ENCODE measurements at regions not wholly inside any gene's neighbourhood (a gene's known extent, or its start where the extent isn't known, plus 50 kb on each side); places are given as distances from the start of the nearest gene placed in this dataset.

DNA sequence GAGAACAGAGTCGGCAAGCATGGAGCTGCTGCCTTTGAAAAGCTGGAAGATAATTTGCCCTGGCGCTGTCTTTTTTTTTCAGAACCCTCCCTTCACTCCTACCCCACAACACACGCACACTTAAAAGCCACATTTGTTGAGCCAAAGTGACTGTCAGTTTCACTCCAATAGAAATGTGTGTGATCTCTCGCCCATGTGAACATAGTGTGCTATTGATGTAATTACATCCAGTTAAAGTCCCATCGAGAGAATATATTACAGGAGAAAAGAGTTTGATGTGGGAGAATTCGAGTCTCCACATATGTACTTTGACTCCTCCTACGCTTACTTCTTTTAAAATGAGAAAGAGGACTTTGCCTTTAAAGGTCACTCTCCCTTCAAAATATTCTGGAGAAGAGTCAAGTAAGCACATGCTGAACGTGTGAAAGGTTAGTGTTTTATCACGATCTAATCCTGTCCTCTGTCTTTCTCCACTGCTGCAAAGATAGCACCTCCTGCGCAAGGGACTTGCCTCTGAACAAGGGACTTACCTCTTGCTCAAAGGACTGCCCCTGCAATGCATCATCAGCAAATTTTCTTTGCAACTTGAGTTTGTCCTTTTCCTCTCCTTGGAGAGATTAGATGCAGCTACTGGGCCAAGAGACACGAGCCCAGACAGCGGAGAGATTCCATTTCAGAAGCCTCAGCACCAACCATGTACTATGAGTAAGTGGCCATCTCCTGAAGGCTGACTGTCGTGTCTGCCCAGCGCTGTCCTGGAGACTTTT, 613.9 kb downstream of the PTPRU start:
- Mint-ChIP-seq H3K27me3 (ENCODE audit: unreplicated experiment) (no peaks in the 10 kb centered on the region), H3K27ac (ENCODE audit: unreplicated experiment) (no peak overlapping the region), H3K36me3 (ENCODE audit: low read depth, unreplicated experiment) (no peaks in the 10 kb centered on the region), H3K4me1 (ENCODE audit: unreplicated experiment) (no peaks in the 10 kb centered on the region), H3K9me3 (ENCODE audit: unreplicated experiment) (no peaks in the 10 kb centered on the region), H3K4me3 (ENCODE audit: unreplicated experiment) (no peak overlapping the region)
- DNase-seq (ENCODE audit: low spot score), result no peak
- TF ChIP-seq, protein P1, sequence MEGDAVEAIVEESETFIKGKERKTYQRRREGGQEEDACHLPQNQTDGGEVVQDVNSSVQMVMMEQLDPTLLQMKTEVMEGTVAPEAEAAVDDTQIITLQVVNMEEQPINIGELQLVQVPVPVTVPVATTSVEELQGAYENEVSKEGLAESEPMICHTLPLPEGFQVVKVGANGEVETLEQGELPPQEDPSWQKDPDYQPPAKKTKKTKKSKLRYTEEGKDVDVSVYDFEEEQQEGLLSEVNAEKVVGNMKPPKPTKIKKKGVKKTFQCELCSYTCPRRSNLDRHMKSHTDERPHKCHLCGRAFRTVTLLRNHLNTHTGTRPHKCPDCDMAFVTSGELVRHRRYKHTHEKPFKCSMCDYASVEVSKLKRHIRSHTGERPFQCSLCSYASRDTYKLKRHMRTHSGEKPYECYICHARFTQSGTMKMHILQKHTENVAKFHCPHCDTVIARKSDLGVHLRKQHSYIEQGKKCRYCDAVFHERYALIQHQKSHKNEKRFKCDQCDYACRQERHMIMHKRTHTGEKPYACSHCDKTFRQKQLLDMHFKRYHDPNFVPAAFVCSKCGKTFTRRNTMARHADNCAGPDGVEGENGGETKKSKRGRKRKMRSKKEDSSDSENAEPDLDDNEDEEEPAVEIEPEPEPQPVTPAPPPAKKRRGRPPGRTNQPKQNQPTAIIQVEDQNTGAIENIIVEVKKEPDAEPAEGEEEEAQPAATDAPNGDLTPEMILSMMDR (IDR thresholded peaks at IDR 0.05; ENCODE audit: unreplicated experiment), result no peak

DNA sequence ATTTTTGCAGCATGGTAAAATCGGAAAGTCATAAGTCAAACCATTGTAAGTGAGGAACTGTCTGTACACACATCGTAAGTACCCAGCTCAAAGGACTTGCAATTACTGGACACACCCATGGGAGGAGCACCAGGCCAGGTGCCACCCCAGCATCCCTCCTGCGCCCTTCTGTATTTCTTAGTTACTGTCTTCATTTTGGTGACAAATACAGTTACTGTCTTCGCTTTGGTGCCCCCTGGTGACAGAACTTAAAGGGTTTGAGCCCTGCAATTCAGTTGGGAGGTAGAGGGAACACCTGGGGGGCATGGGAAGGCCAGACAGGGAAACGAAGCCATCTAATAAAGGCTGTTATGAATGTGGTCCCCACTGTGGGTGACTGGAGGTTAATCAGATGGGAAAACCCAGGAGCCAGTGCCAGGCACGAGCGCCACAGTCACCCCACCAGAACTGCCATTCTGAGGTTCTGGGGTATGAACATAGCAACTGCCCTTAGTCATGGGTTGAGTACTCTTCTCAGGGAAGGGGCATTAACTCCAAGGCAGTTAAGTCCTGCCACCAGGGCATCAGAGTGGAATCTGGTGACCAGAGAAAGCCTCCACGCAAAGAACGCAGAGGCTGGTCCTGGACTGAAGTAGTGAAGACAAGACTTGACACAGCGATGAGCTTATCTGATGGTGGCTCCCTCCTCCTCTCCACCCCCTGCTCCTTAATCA, 612.9 kb downstream of the PTPRU start:
- Mint-ChIP-seq H3K4me1 (ENCODE audit: unreplicated experiment) (no peaks in the 10 kb centered on the region), H3K9me3 (ENCODE audit: unreplicated experiment) (no peaks in the 10 kb centered on the region), H3K36me3 (ENCODE audit: low read depth, unreplicated experiment) (no peaks in the 10 kb centered on the region), H3K27me3 (ENCODE audit: unreplicated experiment) (no peaks in the 10 kb centered on the region), H3K27ac (ENCODE audit: unreplicated experiment) (no peak overlapping the region), H3K4me3 (ENCODE audit: unreplicated experiment) (no peak overlapping the region)
- peak; percentile 55 for DNase-seq (ENCODE audit: low spot score)
- TF ChIP-seq, protein P1 (IDR thresholded peaks at IDR 0.05; ENCODE audit: unreplicated experiment), result peak; percentile 65

DNA sequence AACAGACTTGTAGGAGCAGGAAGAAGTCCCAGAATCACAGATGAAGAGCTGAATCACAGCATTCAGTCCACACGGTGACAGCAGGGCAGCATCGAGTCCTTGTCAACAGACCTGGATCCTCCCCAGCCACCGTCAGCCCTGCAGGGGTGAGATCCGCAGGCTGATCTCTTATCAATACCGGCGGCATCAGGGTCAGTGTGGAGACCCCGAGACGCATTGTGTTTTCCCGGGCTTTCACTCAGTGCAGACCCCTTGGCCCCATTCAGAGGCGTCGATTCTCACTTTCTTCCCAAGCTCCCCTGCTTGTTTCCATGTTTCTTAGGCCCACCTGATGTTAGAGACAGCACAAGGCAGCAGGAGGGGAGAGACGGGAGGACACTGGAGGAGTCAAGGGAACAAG, 609.6 kb downstream of the PTPRU start:
- peaks cover 1% of the 10 kb centered on the region for H3K27me3 Mint-ChIP-seq (ENCODE audit: unreplicated experiment)
- TF ChIP-seq, protein P1 (IDR thresholded peaks at IDR 0.05; ENCODE audit: unreplicated experiment), result no peak
- no peaks in the 10 kb centered on the region for H3K4me1 Mint-ChIP-seq (ENCODE audit: unreplicated experiment)
- H3K9me3 Mint-ChIP-seq (ENCODE audit: unreplicated experiment), result no peaks in the 10 kb centered on the region
- H3K4me3 Mint-ChIP-seq (ENCODE audit: unreplicated experiment), result no peak overlapping the region
- H3K27ac Mint-ChIP-seq (ENCODE audit: unreplicated experiment), result no peak overlapping the region
- H3K36me3 Mint-ChIP-seq (ENCODE audit: low read depth, unreplicated experiment), result no peaks in the 10 kb centered on the region
- no peak for DNase-seq (ENCODE audit: low spot score)

DNA sequence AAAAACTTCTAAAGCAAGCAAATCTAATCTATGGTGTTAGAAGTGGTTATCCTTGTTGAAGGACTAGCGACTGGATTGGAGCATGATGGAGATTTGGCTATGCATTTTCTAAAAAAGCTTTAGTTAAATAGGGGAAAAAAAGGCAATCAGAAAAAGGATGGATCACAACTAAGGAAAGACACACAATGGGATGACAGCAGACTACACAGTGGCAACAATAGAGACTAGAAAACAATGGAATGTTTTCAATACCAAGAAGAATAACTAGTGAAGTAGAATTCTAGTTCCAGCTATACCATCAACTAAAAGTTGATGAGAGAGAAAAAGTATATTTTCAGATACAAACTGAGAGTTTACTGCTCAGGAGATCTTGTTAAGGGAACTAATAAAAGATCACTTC, 605.8 kb downstream of the PTPRU start:
- Mint-ChIP-seq H3K27ac (ENCODE audit: unreplicated experiment) (no peak overlapping the region), H3K9me3 (ENCODE audit: unreplicated experiment) (no peaks in the 10 kb centered on the region), H3K27me3 (ENCODE audit: unreplicated experiment) (peaks cover 3% of the 10 kb centered on the region), H3K4me3 (ENCODE audit: unreplicated experiment) (no peak overlapping the region), H3K36me3 (ENCODE audit: low read depth, unreplicated experiment) (no peaks in the 10 kb centered on the region), H3K4me1 (ENCODE audit: unreplicated experiment) (no peaks in the 10 kb centered on the region)
- TF ChIP-seq, protein P1 (IDR thresholded peaks at IDR 0.05; ENCODE audit: unreplicated experiment), result no peak
- DNase-seq (ENCODE audit: low spot score), result no peak

DNA sequence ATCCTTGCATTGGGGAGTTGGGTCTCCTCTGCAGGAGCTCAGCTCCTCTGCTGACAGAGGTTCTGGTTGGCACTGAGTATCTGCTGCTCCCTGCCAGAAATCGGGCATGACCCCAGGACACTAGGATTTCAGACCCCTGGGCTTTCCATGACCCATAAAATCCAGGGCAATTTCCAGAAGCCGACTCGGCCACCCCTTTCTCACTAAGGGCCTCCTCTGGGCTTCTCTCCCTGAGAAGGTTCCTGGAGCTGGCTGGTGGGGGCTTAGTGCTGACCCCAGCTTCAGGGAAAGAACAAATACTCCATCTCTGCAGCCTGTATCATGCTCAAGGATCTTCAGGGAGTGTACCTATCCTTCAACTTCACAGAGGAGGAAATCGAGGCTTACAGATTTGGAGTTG, 603.4 kb downstream of the PTPRU start:
- H3K9me3 Mint-ChIP-seq (ENCODE audit: unreplicated experiment), result no peaks in the 10 kb centered on the region
- TF ChIP-seq, protein P1 (IDR thresholded peaks at IDR 0.05; ENCODE audit: unreplicated experiment), result no peak
- no peak overlapping the region for H3K4me3 Mint-ChIP-seq (ENCODE audit: unreplicated experiment)
- no peak overlapping the region for H3K27ac Mint-ChIP-seq (ENCODE audit: unreplicated experiment)
- no peak for DNase-seq (ENCODE audit: low spot score)
- H3K27me3 Mint-ChIP-seq (ENCODE audit: unreplicated experiment), result peaks cover 3% of the 10 kb centered on the region
- no peaks in the 10 kb centered on the region for H3K36me3 Mint-ChIP-seq (ENCODE audit: low read depth, unreplicated experiment)
- no peaks in the 10 kb centered on the region for H3K4me1 Mint-ChIP-seq (ENCODE audit: unreplicated experiment)

All from endothelial cell (in vitro differentiated cells).